GM23338 (cell line): ENCODE measurements at regions not wholly inside any gene's neighbourhood (a gene's known extent, or its start where the extent isn't known, plus 50 kb on each side); places are given as distances from the start of the nearest gene placed in this dataset.

Experiments
- ATAC-seq: fragments of 200-7000 bp; cut with Tn5 transposase; 3 replicates; pipeline ENCODE4 v1.9.1; 2020
- DNase-seq: peaks from one replicate; pipeline ENCODE4 v3.0.0-alpha.2; 2015; ENCODE audit warnings: low spot score
- H2AFZ ChIP-seq: fragments of 200-600 bp; sonication (generic); 2 replicates; pipeline ENCODE4 v1.8.0; 2016; ENCODE audit warnings: antibody characterized with exemption, mild to moderate bottlenecking, moderate library complexity
- H3F3A ChIP-seq: fragments of 200-600 bp; sonication (generic); replicated peaks from 2 replicates; pipeline ENCODE4 v1.8.0; 2017; ENCODE audit warnings: antibody characterized with exemption, mixed run types, low read depth
- H3K27ac ChIP-seq: fragments of 200-600 bp; sonication (generic); 2 replicates; pipeline ENCODE4 v1.6.1; 2016; ENCODE audit warnings: low read depth
- H3K27me3 ChIP-seq: fragments of 200-600 bp; sonication (generic); 2 replicates; pipeline ENCODE4 v1.8.0; 2016; ENCODE audit warnings: mild to moderate bottlenecking, mixed run types, moderate library complexity; ENCODE audit not compliant: insufficient read depth
- H3K36me3 ChIP-seq: fragments of 200-600 bp; sonication (generic); 2 replicates; pipeline ENCODE4 v1.8.0; 2016; ENCODE audit warnings: mild to moderate bottlenecking; ENCODE audit not compliant: insufficient read depth
- H3K4me1 ChIP-seq: fragments of 200-600 bp; sonication (generic); 2 replicates; pipeline ENCODE4 v1.8.0; 2016; ENCODE audit warnings: mild to moderate bottlenecking, moderate library complexity; ENCODE audit not compliant: insufficient read depth
- H3K4me2 ChIP-seq: fragments of 200-600 bp; sonication (generic); 2 replicates; pipeline ENCODE4 v1.7.1; 2017; ENCODE audit warnings: mixed run types
- H3K4me3 ChIP-seq: fragments of 200-600 bp; sonication (generic); 2 replicates; pipeline ENCODE4 v1.6.1; 2016; ENCODE audit warnings: mixed run types
- H3K79me2 ChIP-seq: fragments of 200-600 bp; sonication (generic); replicated peaks from 2 replicates; pipeline ENCODE4 v1.8.0; 2017; ENCODE audit warnings: mild to moderate bottlenecking; ENCODE audit not compliant: insufficient read depth
- H3K9me2 ChIP-seq: fragments of 200-600 bp; sonication (generic); 2 replicates; pipeline ENCODE4 v1.8.0; 2017; ENCODE audit not compliant: insufficient read depth
- H4K20me1 ChIP-seq: fragments of 200-600 bp; sonication (generic); replicated peaks from 2 replicates; pipeline ENCODE4 v1.8.0; 2017; ENCODE audit warnings: mild to moderate bottlenecking; ENCODE audit not compliant: insufficient read depth
- H3K27ac Mint-ChIP-seq: 2 replicates; pipeline ENCODE4 v1.8.0; 2020; ENCODE audit warnings: inconsistent platforms, mild to moderate bottlenecking, moderate library complexity, mixed read lengths
- H3K27me3 Mint-ChIP-seq: 3 replicates; pipeline ENCODE4 v1.8.0; 2022; ENCODE audit warnings: low read depth, mild to moderate bottlenecking, moderate library complexity, mixed read lengths, inconsistent platforms; ENCODE audit not compliant: insufficient read depth, poor library complexity
- H3K36me3 Mint-ChIP-seq: 3 replicates; pipeline ENCODE4 v1.8.0; 2021; ENCODE audit warnings: low read depth, mild to moderate bottlenecking, inconsistent platforms, moderate library complexity, mixed read lengths
- H3K4me1 Mint-ChIP-seq: 3 replicates; pipeline ENCODE4 v1.8.0; 2020; ENCODE audit warnings: mild to moderate bottlenecking, inconsistent platforms, mixed read lengths
- H3K4me3 Mint-ChIP-seq: 3 replicates; pipeline ENCODE4 v1.8.0; 2021; ENCODE audit warnings: moderate library complexity, mild to moderate bottlenecking, inconsistent platforms, mixed read lengths
- H3K9me3 Mint-ChIP-seq: 3 replicates; pipeline ENCODE4 v1.8.0; 2020; ENCODE audit warnings: moderate library complexity, mild to moderate bottlenecking, inconsistent platforms, mixed read lengths
- CTCF ChIP-seq, 2 experiments: fragments of 200-600 bp in 1 of 2; sonication (generic) in 1 of 2; conservative IDR thresholded peaks; 2 replicates each; pipeline versions ENCODE4 v1.5.1 to v1.6.1; 2016 to 2017; ENCODE audit warnings: antibody characterized with exemption in 2 of 2, low read depth in 2 of 2, mild to moderate bottlenecking in 2 of 2, moderate library complexity in 1 of 2
- ETS1 ChIP-seq: IDR thresholded peaks from 2 replicates; pipeline ENCODE4 v1.6.1; 2016; ENCODE audit warnings: antibody characterized with exemption
- POLR2AphosphoS5 ChIP-seq: IDR thresholded peaks from 2 replicates; pipeline ENCODE4 v1.6.1; 2016; ENCODE audit warnings: antibody characterized with exemption, low read depth
- REST ChIP-seq: IDR thresholded peaks from one replicate; pipeline ENCODE4 v1.6.1; 2018; ENCODE audit warnings: antibody characterized with exemption; ENCODE audit not compliant: unreplicated experiment
- STAT1 ChIP-seq: IDR thresholded peaks from one replicate; pipeline ENCODE4 v1.6.1; 2016; ENCODE audit warnings: antibody characterized with exemption; ENCODE audit not compliant: unreplicated experiment
- ZNF331 ChIP-seq: fragments of 250-450 bp; sonication (Bioruptor Pico); IDR thresholded peaks from 2 replicates; pipeline ENCODE4 v1.5.0; 2020; ENCODE audit warnings: low read depth, mild to moderate bottlenecking, moderate library complexity

- no peak for TF ChIP-seq CTCF (conservative IDR thresholded peaks at IDR 0.05; ENCODE audit: low read depth in 2 of 2)
- TF ChIP-seq ETS1: no peak
- no peak for TF ChIP-seq REST
Observed at GRCh38 chr5:60504342-60504741, 195.6 kb downstream of the DEPDC1B start (continued).

GRCh38 chr5:60503771-60504170 lies 196.2 kb downstream of the DEPDC1B start:
- H3K79me2 ChIP-seq: no peaks in the 10 kb centered on the region
- no peaks in the 10 kb centered on the region for H3K27me3 Mint-ChIP-seq
- no peaks in the 10 kb centered on the region for H3K36me3 ChIP-seq
- H3K27ac ChIP-seq: no peak overlapping the region
- no peak overlapping the region for H2AFZ ChIP-seq
- DNase-seq (no peak), ATAC-seq (no peak)
- H3K4me2 ChIP-seq: no peak overlapping the region
- 0 out of 3 replicates have a peak, but pooled peaks cover 3% of the 10 kb centered on the region for H3K36me3 Mint-ChIP-seq
- H3K4me1 ChIP-seq: peaks cover 9% of the 10 kb centered on the region
- no peaks in the 10 kb centered on the region for H3F3A ChIP-seq
- H3K27ac Mint-ChIP-seq: no peak overlapping the region
- H3K9me2 ChIP-seq: no peaks in the 10 kb centered on the region
- H3K27me3 ChIP-seq: no peaks in the 10 kb centered on the region
- no peaks in the 10 kb centered on the region for H3K9me3 Mint-ChIP-seq
- H3K4me3 Mint-ChIP-seq: no peak overlapping the region
- no peaks in the 10 kb centered on the region; the same call in 1 of the 2 replicates for H4K20me1 ChIP-seq
- H3K4me1 Mint-ChIP-seq: peaks cover 8% of the 10 kb centered on the region
- H3K4me3 ChIP-seq: no peak overlapping the region
- TF ChIP-seq POLR2AphosphoS5 (no peak), ZNF331 (CRISPR knock-in tag) (no peak), STAT1 (no peak), REST (no peak), ETS1 (no peak), CTCF (conservative IDR thresholded peaks at IDR 0.05; ENCODE audit: low read depth in 2 of 2) (no peak)
